ENCODE measurements at regions not wholly inside any gene's neighbourhood (a gene's known extent, or its start where the extent isn't known, plus 50 kb on each side); places are given as distances from the start of the nearest gene placed in this dataset.

DNA sequence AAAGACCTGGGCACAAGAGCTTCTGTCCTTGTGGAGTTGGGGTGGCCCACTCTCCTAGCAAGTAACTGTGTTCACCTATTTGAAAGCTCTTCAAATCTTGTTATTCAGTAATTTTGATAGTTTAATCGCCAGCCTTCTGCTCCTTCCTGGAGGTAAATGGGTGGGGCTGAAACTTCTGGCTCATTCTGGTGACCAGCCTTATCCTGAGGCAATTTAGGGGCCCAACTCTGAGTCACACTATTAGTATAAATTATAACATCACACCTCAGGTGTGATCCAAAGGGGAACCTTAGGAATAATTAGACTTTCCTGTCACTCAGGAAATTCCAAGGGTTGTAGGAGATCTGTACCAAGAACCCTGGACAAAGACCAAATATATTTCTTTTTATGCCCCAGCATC is 255.8 kb upstream of the RGPD4 start:
- TF ChIP-seq, protein P1, sequence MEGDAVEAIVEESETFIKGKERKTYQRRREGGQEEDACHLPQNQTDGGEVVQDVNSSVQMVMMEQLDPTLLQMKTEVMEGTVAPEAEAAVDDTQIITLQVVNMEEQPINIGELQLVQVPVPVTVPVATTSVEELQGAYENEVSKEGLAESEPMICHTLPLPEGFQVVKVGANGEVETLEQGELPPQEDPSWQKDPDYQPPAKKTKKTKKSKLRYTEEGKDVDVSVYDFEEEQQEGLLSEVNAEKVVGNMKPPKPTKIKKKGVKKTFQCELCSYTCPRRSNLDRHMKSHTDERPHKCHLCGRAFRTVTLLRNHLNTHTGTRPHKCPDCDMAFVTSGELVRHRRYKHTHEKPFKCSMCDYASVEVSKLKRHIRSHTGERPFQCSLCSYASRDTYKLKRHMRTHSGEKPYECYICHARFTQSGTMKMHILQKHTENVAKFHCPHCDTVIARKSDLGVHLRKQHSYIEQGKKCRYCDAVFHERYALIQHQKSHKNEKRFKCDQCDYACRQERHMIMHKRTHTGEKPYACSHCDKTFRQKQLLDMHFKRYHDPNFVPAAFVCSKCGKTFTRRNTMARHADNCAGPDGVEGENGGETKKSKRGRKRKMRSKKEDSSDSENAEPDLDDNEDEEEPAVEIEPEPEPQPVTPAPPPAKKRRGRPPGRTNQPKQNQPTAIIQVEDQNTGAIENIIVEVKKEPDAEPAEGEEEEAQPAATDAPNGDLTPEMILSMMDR (IDR thresholded peaks at IDR 0.05; ENCODE audit: borderline replicate concordance, extremely low read depth, low read length, poor library complexity, severe bottlenecking), result no peak
- TF ChIP-seq EZH2 (IDR thresholded peaks at IDR 0.05; ENCODE audit: borderline replicate concordance, low read depth, low read length, severe bottlenecking), result no peak
